Tibial artery (tissue), 4 donors: ENCODE measurements at regions not wholly inside any gene's neighbourhood (a gene's known extent, or its start where the extent isn't known, plus 50 kb on each side); places are given as distances from the start of the nearest gene placed in this dataset.

Source experiments
- DNase-seq, 2 donors: peaks; one replicate each; pipeline ENCODE4 v3.0.0-alpha.2; 2019
- H3K27ac ChIP-seq, 2 donors: fragments of 200-600 bp; sonication (generic) in 1 of 2; 1 replicate in 1 of 2; 2 replicates in 1 of 2; pipeline ENCODE4 v1.5.1; 2018 to 2019; ENCODE audit warnings: mild to moderate bottlenecking in 1 of 2
- H3K27me3 ChIP-seq, 2 donors: fragments of 200-600 bp; sonication (generic) in 1 of 2; one replicate each; pipeline versions ENCODE4 v1.5.1 to v1.6.0; 2016 to 2019
- H3K36me3 ChIP-seq, 3 donors: fragments of 200-600 bp; sonication (generic) in 2 of 3; one replicate each; pipeline ENCODE4 v1.5.1; 2016 to 2019; ENCODE audit warnings: mild to moderate bottlenecking in 2 of 3
- H3K4me1 ChIP-seq, 4 donors: fragments of 200-600 bp; sonication (generic) in 2 of 4; 1 replicate in 3 of 4; 2 replicates in 1 of 4; pipeline ENCODE4 v1.5.1; 2016 to 2019
- H3K4me3 ChIP-seq, 2 donors: fragments of 200-600 bp; sonication (generic) in 1 of 2; 1 replicate in 1 of 2; 2 replicates in 1 of 2; pipeline ENCODE4 v1.5.1; 2018 to 2019; ENCODE audit warnings: mild to moderate bottlenecking in 2 of 2
- H3K9me3 ChIP-seq, 3 donors: fragments of 200-600 bp; sonication (generic) in 1 of 3; one replicate each; pipeline ENCODE4 v1.5.1; 2016 to 2019
- intact Hi-C: fragments of 100-400 bp; cut with DNase I; formaldehyde crosslinking; loops from one replicate; pipeline ENCODE4 v1.15.0; 2023; ENCODE audit warnings: low total_unique reads
- TF ChIP-seq, protein P1 (sequence below), 2 experiments: fragments of 200-600 bp in 1 of 2; fragments of 450-650 bp in 1 of 2; IDR thresholded peaks; one replicate each; pipeline ENCODE4 v1.5.1; 2017 to 2019; ENCODE audit warnings: antibody characterized with exemption in 2 of 2, mild to moderate bottlenecking in 1 of 2, moderate library complexity in 1 of 2

DNA sequence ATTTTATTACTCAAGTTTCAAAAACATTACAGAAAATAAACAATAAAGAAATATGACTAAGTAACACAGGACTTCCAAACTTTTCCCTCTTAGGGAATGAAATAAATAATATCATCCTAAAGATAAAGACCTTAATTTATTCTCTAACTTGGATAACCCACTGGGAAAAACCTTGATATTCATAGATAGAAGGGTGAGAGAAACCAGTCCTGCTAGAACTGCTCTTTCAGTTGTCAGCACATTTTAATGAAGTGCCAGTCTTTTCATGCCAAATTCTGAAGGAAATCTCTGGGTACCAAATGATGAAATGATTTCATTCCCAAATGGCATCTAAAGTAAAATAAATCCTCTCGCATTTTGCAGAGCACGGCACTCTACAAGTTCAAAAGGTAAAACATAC is 114.5 kb upstream of the SMIM30 start:
- Histone ChIP-seq H3K4me3 (no peak overlapping the region), H3K36me3 (no peaks in the 10 kb centered on the region), H3K27me3 (no peaks in the 10 kb centered on the region), H3K4me1 (no peaks in the 10 kb centered on the region), H3K9me3 (no peaks in the 10 kb centered on the region), H3K27ac (no peak overlapping the region)
- intact Hi-C loops = no loop called here
- no peak for DNase-seq
- TF ChIP-seq, protein P1, sequence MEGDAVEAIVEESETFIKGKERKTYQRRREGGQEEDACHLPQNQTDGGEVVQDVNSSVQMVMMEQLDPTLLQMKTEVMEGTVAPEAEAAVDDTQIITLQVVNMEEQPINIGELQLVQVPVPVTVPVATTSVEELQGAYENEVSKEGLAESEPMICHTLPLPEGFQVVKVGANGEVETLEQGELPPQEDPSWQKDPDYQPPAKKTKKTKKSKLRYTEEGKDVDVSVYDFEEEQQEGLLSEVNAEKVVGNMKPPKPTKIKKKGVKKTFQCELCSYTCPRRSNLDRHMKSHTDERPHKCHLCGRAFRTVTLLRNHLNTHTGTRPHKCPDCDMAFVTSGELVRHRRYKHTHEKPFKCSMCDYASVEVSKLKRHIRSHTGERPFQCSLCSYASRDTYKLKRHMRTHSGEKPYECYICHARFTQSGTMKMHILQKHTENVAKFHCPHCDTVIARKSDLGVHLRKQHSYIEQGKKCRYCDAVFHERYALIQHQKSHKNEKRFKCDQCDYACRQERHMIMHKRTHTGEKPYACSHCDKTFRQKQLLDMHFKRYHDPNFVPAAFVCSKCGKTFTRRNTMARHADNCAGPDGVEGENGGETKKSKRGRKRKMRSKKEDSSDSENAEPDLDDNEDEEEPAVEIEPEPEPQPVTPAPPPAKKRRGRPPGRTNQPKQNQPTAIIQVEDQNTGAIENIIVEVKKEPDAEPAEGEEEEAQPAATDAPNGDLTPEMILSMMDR (IDR thresholded peaks at IDR 0.05) = no peak

DNA sequence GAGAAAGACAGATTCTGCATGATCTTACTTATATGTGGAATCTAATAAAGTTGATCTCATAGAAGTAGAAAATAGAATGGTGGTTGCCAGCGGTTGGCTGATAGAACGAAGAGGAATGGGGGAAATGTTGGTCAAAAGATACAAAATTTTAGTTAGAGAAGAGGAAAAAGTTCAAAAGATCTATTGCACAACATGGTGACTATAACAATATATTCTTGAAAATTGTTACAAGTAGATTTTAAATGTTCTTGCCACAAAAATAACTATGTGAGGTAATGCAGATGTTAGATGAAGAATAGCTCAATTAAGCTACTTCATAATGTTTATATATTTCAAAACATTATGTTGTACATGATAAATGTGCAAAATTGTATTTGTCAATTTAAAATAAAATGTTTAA is 112.3 kb upstream of the SMIM30 start:
- intact Hi-C loops = no loop called here
- Histone ChIP-seq H3K4me1 (no peaks in the 10 kb centered on the region), H3K36me3 (no peaks in the 10 kb centered on the region), H3K9me3 (peaks cover 0 to 14% (median 5%) of the 10 kb centered on the region in 3 donors), H3K27ac (no peak overlapping the region), H3K27me3 (no peaks in the 10 kb centered on the region), H3K4me3 (no peak overlapping the region)
- TF ChIP-seq, protein P1 (IDR thresholded peaks at IDR 0.05) = no peak
- no peak for DNase-seq

DNA sequence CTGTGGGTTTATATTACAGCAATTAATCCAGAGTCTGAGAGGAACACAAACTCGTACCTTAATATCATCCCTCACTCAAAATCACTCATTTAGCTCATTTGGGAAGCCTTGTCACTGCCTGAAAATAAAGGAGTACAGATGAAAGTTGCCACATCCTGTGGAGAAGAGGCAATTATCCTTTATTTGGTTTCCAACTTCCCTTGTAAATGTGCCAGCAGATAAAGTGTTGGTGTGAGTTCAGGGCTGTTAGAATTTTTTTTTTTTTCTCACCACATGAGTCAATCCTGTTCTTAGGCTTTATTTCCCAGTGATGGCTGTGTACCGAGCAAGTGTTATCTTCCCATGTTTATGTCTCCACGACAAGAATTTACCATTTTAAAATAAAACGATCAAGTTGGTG is 99.0 kb upstream of the SMIM30 start:
- H3K9me3 ChIP-seq = no peaks in the 10 kb centered on the region
- no peak overlapping the region for H3K4me3 ChIP-seq
- intact Hi-C loops = no loop called here
- no peak for DNase-seq
- H3K36me3 ChIP-seq = no peaks in the 10 kb centered on the region
- TF ChIP-seq, protein P1 (IDR thresholded peaks at IDR 0.05) = no peak
- no peaks in the 10 kb centered on the region for H3K4me1 ChIP-seq
- H3K27ac ChIP-seq = no peak overlapping the region
- no peaks in the 10 kb centered on the region for H3K27me3 ChIP-seq

DNA sequence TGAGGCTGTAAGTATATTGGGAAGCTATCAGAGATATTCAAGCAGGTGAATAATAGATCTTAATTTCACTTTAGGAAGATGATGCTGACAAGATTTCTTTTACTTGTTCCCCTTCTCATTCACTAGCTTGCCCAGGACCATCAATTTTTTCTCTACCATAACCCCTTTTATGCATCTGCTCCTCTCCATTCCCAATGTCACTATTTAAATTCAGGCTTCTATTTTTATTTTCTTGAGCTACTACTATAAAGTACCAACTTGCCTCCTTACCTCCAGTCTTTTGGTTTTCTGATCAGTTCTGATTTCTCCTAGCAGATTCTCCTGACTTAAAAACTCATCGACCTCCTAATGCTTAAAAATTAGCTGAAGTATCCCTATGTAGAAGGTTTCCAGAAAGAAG is 97.7 kb upstream of the SMIM30 start:
- no peaks in the 10 kb centered on the region for H3K36me3 ChIP-seq
- no peaks in the 10 kb centered on the region for H3K9me3 ChIP-seq
- TF ChIP-seq, protein P1 (IDR thresholded peaks at IDR 0.05) = no peak
- no peak for DNase-seq
- H3K27ac ChIP-seq = no peak overlapping the region
- H3K4me1 ChIP-seq = no peaks in the 10 kb centered on the region
- intact Hi-C loops = no loop called here
- H3K27me3 ChIP-seq = no peaks in the 10 kb centered on the region
- no peak overlapping the region for H3K4me3 ChIP-seq

DNA sequence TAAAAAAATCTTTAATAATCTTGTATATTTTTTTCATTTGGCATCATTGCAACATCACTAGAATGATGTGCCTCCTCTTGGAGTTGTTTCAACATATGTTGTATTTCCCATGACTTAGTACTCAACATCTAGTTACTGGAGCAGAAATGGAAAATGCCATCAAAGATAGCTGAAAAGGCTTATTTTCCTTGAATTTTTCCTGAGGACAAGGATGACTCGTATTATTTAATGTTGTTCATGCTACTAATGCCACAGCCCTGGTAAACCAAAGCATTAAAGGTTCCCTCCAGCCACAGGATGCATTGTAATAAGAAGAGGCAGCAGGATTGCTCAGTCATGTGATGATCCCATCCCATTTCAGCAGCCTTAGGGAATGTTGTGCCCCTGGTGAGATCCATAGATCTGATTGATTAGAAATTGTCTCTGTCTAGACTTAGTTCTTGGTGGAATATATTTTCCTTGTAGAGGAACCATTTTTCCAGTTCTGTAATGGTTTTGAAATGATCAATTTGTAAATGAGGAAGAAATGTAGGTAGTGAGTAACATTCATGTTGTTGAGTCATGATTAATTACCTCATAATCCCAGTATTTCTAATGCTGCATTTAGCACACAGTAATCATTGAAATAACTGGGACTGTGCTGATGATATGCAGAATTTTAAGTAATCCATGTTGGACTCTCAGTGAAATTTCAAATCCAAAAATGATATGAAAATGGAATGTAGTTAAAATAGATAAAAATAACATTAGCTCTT is 91.3 kb upstream of the SMIM30 start:
- Histone ChIP-seq H3K36me3 (no peaks in the 10 kb centered on the region), H3K27me3 (no peaks in the 10 kb centered on the region), H3K9me3 (no peaks in the 10 kb centered on the region), H3K4me1 (no peaks in the 10 kb centered on the region), H3K4me3 (no peak overlapping the region), H3K27ac (no peak overlapping the region)
- TF ChIP-seq, protein P1 (IDR thresholded peaks at IDR 0.05) = no peak
- no peak for DNase-seq
- intact Hi-C loops = no loop called here

DNA sequence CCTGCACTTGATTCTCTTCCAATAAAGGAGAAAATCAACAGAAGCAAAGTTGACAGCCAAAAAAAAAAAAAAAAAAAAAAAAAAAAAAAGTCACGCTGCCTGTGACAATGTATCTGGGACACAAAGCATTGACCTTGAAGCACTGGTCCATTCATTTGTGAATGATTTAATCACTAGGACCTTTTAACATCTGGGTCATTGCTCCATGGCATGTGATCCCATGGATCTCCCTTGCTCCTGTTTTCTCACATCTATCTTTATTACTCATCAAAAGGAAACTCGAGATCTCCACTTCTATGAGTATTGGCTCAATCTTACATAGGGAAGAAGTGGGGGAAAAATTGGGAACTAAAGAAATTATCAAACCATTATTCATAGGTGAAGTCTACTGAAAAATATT is 89.6 kb upstream of the SMIM30 start:
- H3K4me3 ChIP-seq = no peak overlapping the region

More for the DNA sequence above, 89.6 kb upstream of the SMIM30 start:
- Histone ChIP-seq H3K4me1 (no peaks in the 10 kb centered on the region), H3K36me3 (no peaks in the 10 kb centered on the region), H3K9me3 (no peaks in the 10 kb centered on the region), H3K27ac (no peak overlapping the region), H3K27me3 (no peaks in the 10 kb centered on the region)
- intact Hi-C loops = no loop called here
- DNase-seq = no peak
- TF ChIP-seq, protein P1 (IDR thresholded peaks at IDR 0.05) = no peak
